NT2/D1 (cell line): ENCODE measurements at regions not wholly inside any gene's neighbourhood (a gene's known extent, or its start where the extent isn't known, plus 50 kb on each side); places are given as distances from the start of the nearest gene placed in this dataset.

Experiments
- SUZ12 ChIP-seq: IDR thresholded peaks from 2 replicates; pipeline ENCODE4 v1.6.1; 2011; ENCODE audit not compliant: insufficient read length, insufficient read depth; ENCODE audit errors: extremely low read depth
- YY1 ChIP-seq: IDR thresholded peaks from 2 replicates; pipeline ENCODE4 v1.6.1; 2011; ENCODE audit not compliant: insufficient read length, insufficient read depth
- ZNF274 ChIP-seq: IDR thresholded peaks from 2 replicates; pipeline ENCODE4 v1.6.1; 2011; ENCODE audit warnings: mild to moderate bottlenecking, low read depth, low read length

- TF ChIP-seq YY1 (no peak), SUZ12 (no peak), ZNF274 (no peak)
Measured at GRCh38 chr7:136309407-136309806, 332.2 kb upstream of the MTPN start.
